SK-N-MC (cell line): ENCODE measurements at regions not wholly inside any gene's neighbourhood (a gene's known extent, or its start where the extent isn't known, plus 50 kb on each side); places are given as distances from the start of the nearest gene placed in this dataset.

Experiments
- FOXP2 ChIP-seq: optimal IDR thresholded peaks from 2 replicates; pipeline ENCODE3; 2011; ENCODE audit warnings: mild to moderate bottlenecking, moderate library complexity; ENCODE audit not compliant: insufficient read depth; ENCODE audit errors: extremely low read length, control extremely low read depth
- POLR2AphosphoS5 ChIP-seq: IDR thresholded peaks from 2 replicates; pipeline ENCODE4 v1.6.1; 2012; ENCODE audit warnings: mild to moderate bottlenecking, low read depth, low read length, borderline replicate concordance

GRCh38 chr10:129041916-129042315 lies 425.1 kb upstream of the MGMT start:
- TF ChIP-seq FOXP2 (no peak), POLR2AphosphoS5 (no peak)
